ENCODE measurements at regions not wholly inside any gene's neighbourhood (a gene's known extent, or its start where the extent isn't known, plus 50 kb on each side); places are given as distances from the start of the nearest gene placed in this dataset.

GRCh38 chr7:19999681-20000080 is 217.5 kb downstream of the MACC1 start:
- TF ChIP-seq, protein P1, sequence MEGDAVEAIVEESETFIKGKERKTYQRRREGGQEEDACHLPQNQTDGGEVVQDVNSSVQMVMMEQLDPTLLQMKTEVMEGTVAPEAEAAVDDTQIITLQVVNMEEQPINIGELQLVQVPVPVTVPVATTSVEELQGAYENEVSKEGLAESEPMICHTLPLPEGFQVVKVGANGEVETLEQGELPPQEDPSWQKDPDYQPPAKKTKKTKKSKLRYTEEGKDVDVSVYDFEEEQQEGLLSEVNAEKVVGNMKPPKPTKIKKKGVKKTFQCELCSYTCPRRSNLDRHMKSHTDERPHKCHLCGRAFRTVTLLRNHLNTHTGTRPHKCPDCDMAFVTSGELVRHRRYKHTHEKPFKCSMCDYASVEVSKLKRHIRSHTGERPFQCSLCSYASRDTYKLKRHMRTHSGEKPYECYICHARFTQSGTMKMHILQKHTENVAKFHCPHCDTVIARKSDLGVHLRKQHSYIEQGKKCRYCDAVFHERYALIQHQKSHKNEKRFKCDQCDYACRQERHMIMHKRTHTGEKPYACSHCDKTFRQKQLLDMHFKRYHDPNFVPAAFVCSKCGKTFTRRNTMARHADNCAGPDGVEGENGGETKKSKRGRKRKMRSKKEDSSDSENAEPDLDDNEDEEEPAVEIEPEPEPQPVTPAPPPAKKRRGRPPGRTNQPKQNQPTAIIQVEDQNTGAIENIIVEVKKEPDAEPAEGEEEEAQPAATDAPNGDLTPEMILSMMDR (IDR thresholded peaks at IDR 0.05), result no peak
- DNase-seq, result no peak
- Mint-ChIP-seq H3K36me3 (ENCODE audit: low read depth) (no peaks in the 10 kb centered on the region), H3K9me3 (no peaks in the 10 kb centered on the region), H3K4me1 (no peaks in the 10 kb centered on the region), H3K27me3 (ENCODE audit: low read depth, poor library complexity) (no peaks in the 10 kb centered on the region), H3K27ac (no peak overlapping the region), H3K4me3 (no peak overlapping the region)

DNA sequence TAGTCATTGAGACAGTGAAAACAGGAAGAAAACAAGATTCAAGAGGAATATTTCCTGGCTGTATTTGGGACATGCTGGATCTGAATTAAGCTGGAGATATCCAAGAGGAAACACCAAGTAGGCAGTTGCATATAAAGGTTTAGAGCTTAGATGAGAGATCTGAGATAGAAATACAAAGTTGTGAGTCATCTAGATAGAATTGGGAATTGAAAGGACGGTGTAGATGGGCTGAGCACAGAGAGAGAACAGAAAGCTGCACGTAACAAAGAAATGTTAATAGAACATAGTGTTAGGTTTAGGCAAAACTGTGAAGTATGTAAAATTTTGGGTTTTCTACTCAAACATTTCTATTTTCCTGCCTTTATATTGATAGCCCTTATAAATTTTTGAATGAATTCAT is 218.5 kb upstream of the TMEM196 start:
- no peak for DNase-seq
- Mint-ChIP-seq H3K4me3 (no peak overlapping the region), H3K9me3 (peaks cover 3% of the 10 kb centered on the region), H3K27ac (no peak overlapping the region), H3K36me3 (ENCODE audit: low read depth) (no peaks in the 10 kb centered on the region), H3K27me3 (ENCODE audit: low read depth, poor library complexity) (no peaks in the 10 kb centered on the region), H3K4me1 (no peaks in the 10 kb centered on the region)
- TF ChIP-seq, protein P1 (IDR thresholded peaks at IDR 0.05), result no peak

DNA sequence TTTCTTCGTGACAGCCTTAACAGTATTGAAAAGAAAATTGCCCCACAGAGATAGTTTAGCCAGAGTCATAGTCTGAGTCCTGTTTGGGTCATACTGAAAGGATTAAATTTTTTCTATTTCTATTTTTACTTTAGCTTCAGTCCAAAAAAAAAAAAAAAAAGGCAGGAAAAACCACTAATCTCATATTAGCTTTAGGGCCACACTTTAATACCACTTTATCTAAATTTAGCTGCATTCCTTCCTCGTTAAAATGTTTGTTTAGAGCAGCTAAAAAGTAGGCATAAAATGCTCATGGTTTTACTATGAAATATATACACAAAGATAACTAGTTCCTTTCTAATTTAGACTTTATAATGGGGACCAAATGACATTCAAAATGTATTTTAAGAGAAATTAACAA is 216.5 kb upstream of the TMEM196 start:
- Mint-ChIP-seq H3K4me1 (no peaks in the 10 kb centered on the region), H3K36me3 (ENCODE audit: low read depth) (no peaks in the 10 kb centered on the region), H3K9me3 (peaks cover 3% of the 10 kb centered on the region), H3K27me3 (ENCODE audit: low read depth, poor library complexity) (no peaks in the 10 kb centered on the region), H3K27ac (no peak overlapping the region), H3K4me3 (no peak overlapping the region)
- TF ChIP-seq, protein P1 (IDR thresholded peaks at IDR 0.05), result no peak
- DNase-seq, result no peak

- TF ChIP-seq, protein P1 (IDR thresholded peaks at IDR 0.05), result no peak
- Mint-ChIP-seq H3K36me3 (ENCODE audit: low read depth) (no peaks in the 10 kb centered on the region), H3K27me3 (ENCODE audit: low read depth, poor library complexity) (no peaks in the 10 kb centered on the region), H3K9me3 (peaks cover 3% of the 10 kb centered on the region), H3K4me3 (no peak overlapping the region), H3K27ac (no peak overlapping the region), H3K4me1 (no peaks in the 10 kb centered on the region)
- DNase-seq, result no peak
These were observed 215.4 kb upstream of the TMEM196 start for GRCh38 chr7:19988860-19989259.

GRCh38 chr7:19984231-19984632 is 210.8 kb upstream of the TMEM196 start:
- no peak for DNase-seq
- Mint-ChIP-seq H3K27ac (no peak overlapping the region), H3K4me3 (no peak overlapping the region), H3K9me3 (peaks cover 10% of the 10 kb centered on the region), H3K36me3 (ENCODE audit: low read depth) (no peaks in the 10 kb centered on the region), H3K4me1 (no peaks in the 10 kb centered on the region), H3K27me3 (ENCODE audit: low read depth, poor library complexity) (no peaks in the 10 kb centered on the region)
- TF ChIP-seq, protein P1 (IDR thresholded peaks at IDR 0.05), result no peak
